ENCODE measurements at regions not wholly inside any gene's neighbourhood (a gene's known extent, or its start where the extent isn't known, plus 50 kb on each side); places are given as distances from the start of the nearest gene placed in this dataset.

DNA sequence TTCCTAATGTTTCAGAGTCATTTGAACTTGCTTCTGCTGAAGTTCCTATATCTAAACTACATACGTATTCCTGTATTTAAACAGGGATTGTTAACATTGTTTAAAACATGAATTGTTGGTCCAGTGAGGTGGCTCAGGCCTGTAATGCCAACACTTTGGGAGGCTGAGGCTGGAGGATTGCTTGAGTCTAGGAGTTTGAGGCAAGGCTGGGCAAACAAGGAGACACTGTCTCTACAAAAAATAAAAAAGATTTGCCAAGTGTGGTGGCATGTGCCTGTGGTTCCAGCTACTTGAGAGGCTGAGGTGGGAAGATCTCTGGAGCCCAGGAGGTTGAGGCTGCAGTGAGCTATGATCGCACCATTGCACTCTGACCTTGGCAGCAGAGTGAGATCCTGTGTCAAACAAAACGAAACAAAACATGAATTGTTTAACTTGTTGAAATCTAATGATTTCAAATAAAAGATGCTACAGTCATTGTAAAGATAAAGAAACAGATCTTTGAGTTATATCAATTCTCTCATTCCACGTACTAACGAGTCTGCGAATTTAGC is 809.4 kb downstream of the TYW1 start:
- Mint-ChIP-seq H3K4me3 (no peak overlapping the region), H3K9me3 (peaks cover 9 to 17% of the 10 kb centered on the region in 2 donors), H3K27ac (no peak overlapping the region), H3K27me3 (ENCODE audit: low read depth in 2 of 2) (no peaks in the 10 kb centered on the region), H3K4me1 (no peaks in the 10 kb centered on the region), H3K36me3 (no peaks in the 10 kb centered on the region)
- Histone ChIP-seq H3K27me3 (ENCODE audit: control insufficient read depth, insufficient read depth, low read length) (no peaks in the 10 kb centered on the region), H3K27ac (ENCODE audit: low read length) (no peak overlapping the region), H3K4me3 (ENCODE audit: low read length) (no peak overlapping the region), H3K9me3 (ENCODE audit: control insufficient read depth, insufficient read depth, low read length) (peaks cover 10% of the 10 kb centered on the region), H3K36me3 (ENCODE audit: control insufficient read depth, insufficient read depth, low read length) (no peaks in the 10 kb centered on the region), H3K4me1 (ENCODE audit: control insufficient read depth, insufficient read depth, low read length) (no peaks in the 10 kb centered on the region)
- DNase-seq = no peak
- WGBS (ENCODE audit: insufficient coverage) = 89% methylated on average over 5 of the region's 6 CpGs
- TF ChIP-seq, protein P1, sequence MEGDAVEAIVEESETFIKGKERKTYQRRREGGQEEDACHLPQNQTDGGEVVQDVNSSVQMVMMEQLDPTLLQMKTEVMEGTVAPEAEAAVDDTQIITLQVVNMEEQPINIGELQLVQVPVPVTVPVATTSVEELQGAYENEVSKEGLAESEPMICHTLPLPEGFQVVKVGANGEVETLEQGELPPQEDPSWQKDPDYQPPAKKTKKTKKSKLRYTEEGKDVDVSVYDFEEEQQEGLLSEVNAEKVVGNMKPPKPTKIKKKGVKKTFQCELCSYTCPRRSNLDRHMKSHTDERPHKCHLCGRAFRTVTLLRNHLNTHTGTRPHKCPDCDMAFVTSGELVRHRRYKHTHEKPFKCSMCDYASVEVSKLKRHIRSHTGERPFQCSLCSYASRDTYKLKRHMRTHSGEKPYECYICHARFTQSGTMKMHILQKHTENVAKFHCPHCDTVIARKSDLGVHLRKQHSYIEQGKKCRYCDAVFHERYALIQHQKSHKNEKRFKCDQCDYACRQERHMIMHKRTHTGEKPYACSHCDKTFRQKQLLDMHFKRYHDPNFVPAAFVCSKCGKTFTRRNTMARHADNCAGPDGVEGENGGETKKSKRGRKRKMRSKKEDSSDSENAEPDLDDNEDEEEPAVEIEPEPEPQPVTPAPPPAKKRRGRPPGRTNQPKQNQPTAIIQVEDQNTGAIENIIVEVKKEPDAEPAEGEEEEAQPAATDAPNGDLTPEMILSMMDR (IDR thresholded peaks at IDR 0.05) = no peak
- ATAC-seq = no peak
- intact Hi-C loops (cut with micrococcal nuclease) = no loop called here

- Mint-ChIP-seq H3K9me3 (peaks cover 6 to 13% of the 10 kb centered on the region in 2 donors), H3K27ac (no peak overlapping the region), H3K4me1 (no peaks in the 10 kb centered on the region), H3K4me3 (no peak overlapping the region), H3K36me3 (no peaks in the 10 kb centered on the region), H3K27me3 (ENCODE audit: low read depth in 2 of 2) (no peaks in the 10 kb centered on the region)
- WGBS (ENCODE audit: insufficient coverage) = 67% methylated on average over 2 of the region's 5 CpGs
- TF ChIP-seq, protein P1 (IDR thresholded peaks at IDR 0.05) = no peak
- Histone ChIP-seq H3K36me3 (ENCODE audit: control insufficient read depth, insufficient read depth, low read length) (no peaks in the 10 kb centered on the region), H3K4me1 (ENCODE audit: control insufficient read depth, insufficient read depth, low read length) (no peaks in the 10 kb centered on the region), H3K27ac (ENCODE audit: low read length) (no peak overlapping the region), H3K27me3 (ENCODE audit: control insufficient read depth, insufficient read depth, low read length) (no peaks in the 10 kb centered on the region), H3K9me3 (ENCODE audit: control insufficient read depth, insufficient read depth, low read length) (peaks cover 9% of the 10 kb centered on the region), H3K4me3 (ENCODE audit: low read length) (no peak overlapping the region)
- DNase-seq (no peak), ATAC-seq (no peak)
- intact Hi-C loops (cut with micrococcal nuclease) = no loop called here
Measured at GRCh38 chr7:67807826-67808225, 811.2 kb downstream of the TYW1 start.

- H3K27ac ChIP-seq (ENCODE audit: low read length) = no peak overlapping the region
- WGBS (ENCODE audit: insufficient coverage) = 88% methylated on average over 8 of the region's 8 CpGs
- TF ChIP-seq, protein P1 (IDR thresholded peaks at IDR 0.05) = no peak
- Mint-ChIP-seq H3K9me3 (peaks cover 8 to 13% of the 10 kb centered on the region in 2 donors), H3K4me1 (no peaks in the 10 kb centered on the region), H3K36me3 (no peaks in the 10 kb centered on the region), H3K4me3 (no peak overlapping the region), H3K27ac (no peak overlapping the region), H3K27me3 (ENCODE audit: low read depth in 2 of 2) (no peaks in the 10 kb centered on the region)
- no peaks in the 10 kb centered on the region for H3K36me3 ChIP-seq (ENCODE audit: control insufficient read depth, insufficient read depth, low read length)
- H3K4me3 ChIP-seq (ENCODE audit: low read length) = no peak overlapping the region
- no peak for DNase-seq
- H3K9me3 ChIP-seq (ENCODE audit: control insufficient read depth, insufficient read depth, low read length) = peaks cover 6% of the 10 kb centered on the region
- H3K27me3 ChIP-seq (ENCODE audit: control insufficient read depth, insufficient read depth, low read length) = no peaks in the 10 kb centered on the region
- intact Hi-C loops (cut with micrococcal nuclease) = no loop called here
- no peak for ATAC-seq
- H3K4me1 ChIP-seq (ENCODE audit: control insufficient read depth, insufficient read depth, low read length) = no peaks in the 10 kb centered on the region
Measured at GRCh38 chr7:67809586-67809985, 813.0 kb downstream of the TYW1 start.

- peaks cover 12 to 19% of the 10 kb centered on the region in 2 donors for H3K9me3 Mint-ChIP-seq
- TF ChIP-seq, protein P1 (IDR thresholded peaks at IDR 0.05) = no peak
- Histone ChIP-seq H3K36me3 (ENCODE audit: control insufficient read depth, insufficient read depth, low read length) (no peaks in the 10 kb centered on the region), H3K9me3 (ENCODE audit: control insufficient read depth, insufficient read depth, low read length) (peaks cover 10% of the 10 kb centered on the region), H3K27me3 (ENCODE audit: control insufficient read depth, insufficient read depth, low read length) (no peaks in the 10 kb centered on the region), H3K27ac (ENCODE audit: low read length) (no peak overlapping the region), H3K4me1 (ENCODE audit: control insufficient read depth, insufficient read depth, low read length) (no peaks in the 10 kb centered on the region), H3K4me3 (ENCODE audit: low read length) (no peak overlapping the region)
- no peak for ATAC-seq
- H3K4me1 Mint-ChIP-seq = no peaks in the 10 kb centered on the region
- 78% methylated on average over 9 of the region's 9 CpGs for WGBS (ENCODE audit: insufficient coverage)
- H3K4me3 Mint-ChIP-seq = no peak overlapping the region
- intact Hi-C loops (cut with micrococcal nuclease) = no loop called here
- no peak overlapping the region for H3K27ac Mint-ChIP-seq
- H3K27me3 Mint-ChIP-seq (ENCODE audit: low read depth in 2 of 2) = no peaks in the 10 kb centered on the region
- no peaks in the 10 kb centered on the region for H3K36me3 Mint-ChIP-seq
- no peak for DNase-seq
Measured at GRCh38 chr7:67813621-67814292, 817.1 kb downstream of the TYW1 start.

Data from natural killer cell (primary cell).